H1 (cell line): ENCODE measurements at regions not wholly inside any gene's neighbourhood (a gene's known extent, or its start where the extent isn't known, plus 50 kb on each side); places are given as distances from the start of the nearest gene placed in this dataset.
A peak's percentile ranks its signal among the peaks of the same experiment; 100 is the strongest.

Experiments
- CTCF ChIA-PET: fragments of 300-600 bp; sonication (Branson Sonifier 250); formaldehyde crosslinking; loops from one replicate; lab custom pipeline; 2021; ENCODE audit not compliant: partially characterized antibody; lab: Charles Lee
- POLR2A ChIA-PET: fragments of 300-600 bp; sonication (Branson Sonifier 250); formaldehyde crosslinking; loops from one replicate; lab custom pipeline; 2021; ENCODE audit warnings: inconsistent platforms; ENCODE audit not compliant: partially characterized antibody; lab: Charles Lee
- DNase-seq, 2 experiments: peaks; one replicate each; pipeline versions ENCODE4 v3.0.0 to v3.0.0-alpha.2; 2010 to 2022; ENCODE audit warnings: low spot score in 2 of 2, low read depth in 1 of 2, mixed read lengths in 1 of 2
- FAIRE-seq: peaks from 2 replicates; lab custom pipeline; 2011; peaks lifted over from hg19 to GRCh38; lab: Jason Lieb, UNC
- H2AFZ ChIP-seq: 2 replicates; pipeline ENCODE4 v1.8.1; 2012; ENCODE audit warnings: low read length, inconsistent platforms
- H2AK5ac ChIP-seq: 2 replicates; pipeline ENCODE4 v1.6.1; 2013; ENCODE audit warnings: low read depth, low read length
- H2BK120ac ChIP-seq: replicated peaks from 2 replicates; pipeline ENCODE3; 2013; ENCODE audit warnings: low read depth, low read length, inconsistent platforms
- H2BK12ac ChIP-seq: 2 replicates; pipeline ENCODE4 v1.6.1; 2013; ENCODE audit warnings: low read depth, low read length
- H2BK15ac ChIP-seq: 2 replicates; pipeline ENCODE4 v1.6.1; 2013; ENCODE audit warnings: low read length
- H2BK20ac ChIP-seq: 2 replicates; pipeline ENCODE4 v1.6.1; 2013; ENCODE audit warnings: low read length
- H2BK5ac ChIP-seq: 2 replicates; pipeline ENCODE4 v1.6.1; 2013; ENCODE audit warnings: low read depth, low read length
- H3K14ac ChIP-seq: 2 replicates; pipeline ENCODE4 v1.6.1; 2013; ENCODE audit warnings: inconsistent platforms; ENCODE audit not compliant: insufficient read length
- H3K18ac ChIP-seq: 2 replicates; pipeline ENCODE4 v1.6.1; 2013; ENCODE audit warnings: low read length; ENCODE audit errors: extremely low read depth
- H3K23ac ChIP-seq: 2 replicates; pipeline ENCODE4 v1.6.1; 2013; ENCODE audit warnings: inconsistent platforms; ENCODE audit not compliant: insufficient read length
- H3K23me2 ChIP-seq: 2 replicates; pipeline ENCODE4 v1.6.1; 2013; ENCODE audit warnings: low read depth, low read length
- H3K27ac ChIP-seq: 2 replicates; pipeline ENCODE4 v1.6.1; 2011; ENCODE audit warnings: low read depth, low read length, inconsistent platforms
- H3K27me3 ChIP-seq, 4 experiments: replicated peaks in 1 of 4; 1 replicate in 1 of 4; 2 replicates in 3 of 4; pipeline versions ENCODE4 v1.6.1 to v1.8.1; 2011 to 2013; ENCODE audit warnings: low read length in 3 of 4, mild to moderate bottlenecking in 3 of 4, inconsistent platforms in 2 of 4, mixed read lengths in 2 of 4, moderate library complexity in 1 of 4; ENCODE audit not compliant: control insufficient read depth in 3 of 4, insufficient read depth in 3 of 4; ENCODE audit errors: extremely low read depth in 1 of 4
- H3K36me3 ChIP-seq, 4 experiments: 2 replicates each; pipeline versions ENCODE4 v1.6.1 to v1.8.1; 2011 to 2013; ENCODE audit warnings: mild to moderate bottlenecking in 4 of 4, low read length in 3 of 4, moderate library complexity in 2 of 4, control low read depth in 1 of 4, inconsistent platforms in 1 of 4; ENCODE audit not compliant: insufficient read depth in 4 of 4, control insufficient read depth in 2 of 4
- H3K4ac ChIP-seq: replicated peaks from 2 replicates; pipeline ENCODE3; 2013; ENCODE audit warnings: low read length, low read depth, mixed read lengths, inconsistent platforms; ENCODE audit not compliant: insufficient read length
- H3K4me1 ChIP-seq, 4 experiments: replicated peaks in 1 of 4; 1 replicate in 1 of 4; 2 replicates in 3 of 4; pipeline versions ENCODE4 v1.6.1 to v1.8.1; 2011 to 2013; ENCODE audit warnings: low read length in 3 of 4, inconsistent platforms in 2 of 4, mixed read lengths in 1 of 4; ENCODE audit not compliant: insufficient read depth in 4 of 4, control insufficient read depth in 3 of 4
- H3K4me2 ChIP-seq, 2 experiments: 2 replicates each; pipeline versions ENCODE4 v1.6.1 to v1.8.1; 2011 to 2013; ENCODE audit warnings: low read depth in 2 of 2, low read length in 2 of 2, control low read depth in 1 of 2, inconsistent platforms in 1 of 2, mild to moderate bottlenecking in 1 of 2; ENCODE audit not compliant: insufficient read depth in 1 of 2
- H3K4me3 ChIP-seq, 4 experiments: fragments of 200-600, 300-600 bp in 1 of 4; sonication (generic), shearing (Covaris generic), sonication (Bioruptor Twin) in 1 of 4; 2 replicates each; pipeline versions ENCODE4 v1.5.1 to v1.8.1; 2011 to 2016; ENCODE audit warnings: low read length in 4 of 4, low read depth in 3 of 4, control low read depth in 2 of 4, inconsistent platforms in 2 of 4, mild to moderate bottlenecking in 2 of 4, mixed read lengths in 1 of 4, moderate library complexity in 1 of 4; ENCODE audit not compliant: insufficient read depth in 2 of 4; ENCODE audit errors: extremely low read depth in 1 of 4
- H3K56ac ChIP-seq: replicated peaks from 2 replicates; pipeline ENCODE3; 2013; ENCODE audit warnings: low read depth, mild to moderate bottlenecking, mixed read lengths, low read length, inconsistent platforms; ENCODE audit not compliant: insufficient read length
- H3K79me1 ChIP-seq: 2 replicates; pipeline ENCODE4 v1.6.1; 2013; ENCODE audit warnings: low read depth, low read length, control low read depth
- H3K79me2 ChIP-seq, 2 experiments: 2 replicates each; pipeline versions ENCODE4 v1.6.1 to v1.8.1; 2012 to 2013; ENCODE audit warnings: low read length in 2 of 2, mild to moderate bottlenecking in 2 of 2, inconsistent platforms in 1 of 2; ENCODE audit not compliant: insufficient read depth in 2 of 2, control insufficient read depth in 1 of 2
- H3K9ac ChIP-seq, 4 experiments: replicated peaks in 1 of 4; 1 replicate in 1 of 4; 2 replicates in 3 of 4; pipeline versions ENCODE4 v1.6.1 to v1.8.1; 2011 to 2013; ENCODE audit warnings: low read depth in 3 of 4, low read length in 3 of 4, control low read depth in 2 of 4, mild to moderate bottlenecking in 2 of 4, moderate library complexity in 2 of 4, inconsistent platforms in 1 of 4; ENCODE audit errors: extremely low read depth in 1 of 4
- H3K9me3 ChIP-seq, 2 experiments: 2 replicates each; pipeline versions ENCODE4 v1.6.1 to v1.8.1; 2012 to 2013; ENCODE audit warnings: mild to moderate bottlenecking in 2 of 2, moderate library complexity in 2 of 2, control low read depth in 1 of 2, inconsistent platforms in 1 of 2, low read depth in 1 of 2, low read length in 1 of 2, mixed read lengths in 1 of 2; ENCODE audit not compliant: insufficient read depth in 2 of 2
- H4K20me1 ChIP-seq, 2 experiments: replicated peaks in 1 of 2; 2 replicates each; pipeline versions ENCODE3 to v1.8.1; 2011 to 2013; ENCODE audit warnings: inconsistent platforms in 2 of 2, low read length in 2 of 2, mild to moderate bottlenecking in 1 of 2; ENCODE audit not compliant: insufficient read depth in 2 of 2, control insufficient read depth in 1 of 2
- H4K5ac ChIP-seq: 2 replicates; pipeline ENCODE4 v1.6.1; 2013; ENCODE audit warnings: low read length, low read depth, mixed read lengths, inconsistent platforms; ENCODE audit not compliant: insufficient read length
- H4K8ac ChIP-seq: 2 replicates; pipeline ENCODE4 v1.8.0; 2013; ENCODE audit warnings: mild to moderate bottlenecking, moderate library complexity, low read length, inconsistent platforms; ENCODE audit not compliant: insufficient read depth; ENCODE audit errors: extremely low read depth
- H4K91ac ChIP-seq: replicated peaks from 2 replicates; pipeline ENCODE3; 2013; ENCODE audit warnings: low read length, mixed read lengths, inconsistent platforms; ENCODE audit not compliant: insufficient read length
- CBX8 ChIP-seq: fragments of 300-800, 300-1000 bp; sonication (generic); IDR thresholded peaks from 2 replicates; pipeline ENCODE4 v1.7.1; 2016; ENCODE audit warnings: low read depth, low read length, borderline replicate concordance
- EGR1 ChIP-seq: IDR thresholded peaks from 2 replicates; pipeline ENCODE4 v1.6.1; 2011; ENCODE audit warnings: low read depth, low read length, borderline replicate concordance
- FOSL1 ChIP-seq: IDR thresholded peaks from 2 replicates; pipeline ENCODE4 v1.6.1; 2011; ENCODE audit warnings: mild to moderate bottlenecking, low read depth, low read length, moderate library complexity; ENCODE audit not compliant: insufficient read depth
- HDAC2 ChIP-seq, 2 experiments: fragments of 300-600 bp in 1 of 2; sonication (generic) in 1 of 2; IDR thresholded peaks; 2 replicates each; pipeline ENCODE4 v1.6.1; 2011 to 2012; ENCODE audit warnings: low read depth in 2 of 2, low read length in 2 of 2, mild to moderate bottlenecking in 2 of 2, moderate library complexity in 2 of 2, borderline replicate concordance in 1 of 2, inconsistent platforms in 1 of 2
- KDM4A ChIP-seq: IDR thresholded peaks from one replicate; pipeline ENCODE4 v1.7.1; 2012; ENCODE audit warnings: low read depth, mild to moderate bottlenecking, moderate library complexity, low read length, inconsistent platforms; ENCODE audit not compliant: severe bottlenecking
- RAD21 ChIP-seq, 2 experiments: IDR thresholded peaks in 1 of 2; conservative IDR thresholded peaks in 1 of 2; 2 replicates each; pipeline ENCODE4 v1.6.1; 2011; ENCODE audit warnings: low read depth in 2 of 2, low read length in 2 of 2, improper control_type of control experiment in 1 of 2, inconsistent platforms in 1 of 2, mild to moderate bottlenecking in 1 of 2, moderate library complexity in 1 of 2
- SAP30 ChIP-seq: fragments of 300-600 bp; sonication (generic); IDR thresholded peaks from 2 replicates; pipeline ENCODE4 v1.7.1; 2012; ENCODE audit warnings: low read length, moderate library complexity, mild to moderate bottlenecking, inconsistent platforms; ENCODE audit not compliant: insufficient read depth, insufficient replicate concordance
- SIN3A ChIP-seq, 2 experiments: IDR thresholded peaks in 1 of 2; conservative IDR thresholded peaks in 1 of 2; 2 replicates each; pipeline ENCODE4 v1.6.1; 2011 to 2012; ENCODE audit warnings: low read length in 2 of 2, improper control_type of control experiment in 1 of 2, low read depth in 1 of 2, mild to moderate bottlenecking in 1 of 2
- SUZ12 ChIP-seq: fragments of 200-600 bp; sonication (generic); IDR thresholded peaks from 2 replicates; pipeline ENCODE4 v1.6.1; 2012; ENCODE audit warnings: mild to moderate bottlenecking, inconsistent platforms, low read length, moderate library complexity, mixed read lengths
- TAF1 ChIP-seq: IDR thresholded peaks from 2 replicates; pipeline ENCODE4 v1.6.1; 2011; ENCODE audit warnings: mild to moderate bottlenecking, low read depth, low read length
- TBP ChIP-seq: IDR thresholded peaks from 2 replicates; pipeline ENCODE4 v1.6.1; 2011; ENCODE audit warnings: low read depth, low read length, improper control_type of control experiment
- WGBS, 2 experiments: shearing (Covaris generic) in 1 of 2; methylation state at CpG; one replicate each; pipeline versions ENCODE4 v1.1.6 to v1.1.7; 2013 to 2015; ENCODE audit warnings: low lambda C conversion rate in 2 of 2, mixed read lengths in 2 of 2, inconsistent platforms in 1 of 2, low coverage in 1 of 2, missing lambda C conversion rate in 1 of 2; ENCODE audit not compliant: insufficient replicate concordance in 2 of 2, insufficient coverage in 1 of 2, insufficient read length in 1 of 2; ENCODE audit errors: extremely low coverage in 1 of 2, missing lambda C conversion rate in 1 of 2; 5-methylcytosine and 5-hydroxymethylcytosine counted together
- TF ChIP-seq, protein P1 (sequence below): IDR thresholded peaks from 2 replicates; pipeline ENCODE4 v1.6.1; 2012; ENCODE audit warnings: inconsistent platforms

DNA sequence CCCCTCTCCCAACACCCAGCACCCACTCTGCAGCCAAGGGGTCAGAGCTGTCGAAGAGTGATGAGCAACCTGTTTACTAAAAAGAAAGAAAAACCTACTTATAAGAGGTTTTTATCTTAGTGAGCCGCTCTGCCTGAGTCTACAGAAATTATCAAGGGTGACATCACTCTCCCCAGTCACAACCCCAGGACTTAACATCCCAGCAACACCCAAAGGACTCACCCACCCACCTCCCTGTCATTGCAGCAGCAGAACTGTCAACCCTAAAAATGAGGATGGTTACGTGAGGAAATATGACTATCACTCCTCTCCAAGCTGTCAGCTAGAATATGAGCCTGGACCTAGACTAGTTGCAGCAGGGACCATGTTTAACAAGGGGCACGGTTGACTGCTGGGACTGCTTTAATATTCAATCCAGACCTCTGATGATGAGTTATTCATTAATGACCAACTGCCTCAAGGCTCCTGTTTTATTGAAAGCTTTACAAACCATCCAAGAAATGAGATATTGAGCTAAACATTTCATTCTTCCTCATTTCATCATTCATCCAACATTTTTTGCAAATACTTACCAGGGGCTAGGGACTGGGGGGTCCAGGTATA, 53.9 kb upstream of the FICD start:
- Histone ChIP-seq H4K8ac (no peak overlapping the region), H2BK20ac (no peak overlapping the region), H2BK12ac (peak overlapping the region; percentile 19; the same call in 1 of the 2 replicates), H3K4me1 (peaks cover 0 to 5% (median 0%) of the 10 kb centered on the region in 4 experiments; a peak in 2 of 7 replicates), H2AK5ac (no peak overlapping the region; the same call in 1 of the 2 replicates), H3K4me2 (no peak overlapping the region), H3K23me2 (peaks cover 2% of the 10 kb centered on the region; the same call in 1 of the 2 replicates), H2BK120ac (peak overlapping the region; percentile 3), H2BK5ac (no peak overlapping the region), H3K36me3 (no peaks in the 10 kb centered on the region), H3K23ac (no peak overlapping the region), H3K14ac (no peak overlapping the region), H2BK15ac (no peak overlapping the region), H3K79me1 (no peaks in the 10 kb centered on the region), H3K79me2 (no peaks in the 10 kb centered on the region), H3K9me3 (no peaks in the 10 kb centered on the region), H2AFZ (no peak overlapping the region), H3K27ac (no peak overlapping the region), H3K4me3 (no peak overlapping the region), H3K56ac (no peak overlapping the region), H3K4ac (no peak overlapping the region), H3K18ac (no peak overlapping the region), H4K91ac (no peak overlapping the region), H4K20me1 (no peaks in the 10 kb centered on the region), H3K9ac (no peak overlapping the region), H3K27me3 (no peaks in the 10 kb centered on the region), H4K5ac (no peak overlapping the region)
- no peak for FAIRE-seq
- ChIA-PET POLR2A (no interaction called here), CTCF (interaction anchor here (0.6 to 1.5 kb wide), 5 partner anchors 11 to 88 kb away, joined by 3 to 4 read pairs (median 3); no protein-coding TSS in a partner anchor)
- DNase-seq, result no peak
- 92% methylated on average over 4 of the region's 4 CpGs; no CpG with 5 or more reads in 1 of the 2 experiments for WGBS, 2 experiments
- TF ChIP-seq EGR1 (no peak), RAD21 (IDR thresholded peaks at IDR 0.05 in 1 of 2, conservative IDR thresholded peaks at IDR 0.05 in 1 of 2; ENCODE audit: low read depth in 2 of 2, low read length in 2 of 2) (no peak), FOSL1 (no peak), TBP (no peak), SIN3A (conservative IDR thresholded peaks at IDR 0.05 in 1 of 2, IDR thresholded peaks at IDR 0.05 in 1 of 2; ENCODE audit: low read depth in 1 of 2, low read length in 2 of 2) (no peak), CBX8 (no peak), SAP30 (no peak), HDAC2 (IDR thresholded peaks at IDR 0.05; ENCODE audit: borderline replicate concordance in 1 of 2, low read depth in 2 of 2, low read length in 2 of 2) (no peak), TAF1 (no peak), KDM4A (no peak), SUZ12 (no peak)
- TF ChIP-seq, protein P1, sequence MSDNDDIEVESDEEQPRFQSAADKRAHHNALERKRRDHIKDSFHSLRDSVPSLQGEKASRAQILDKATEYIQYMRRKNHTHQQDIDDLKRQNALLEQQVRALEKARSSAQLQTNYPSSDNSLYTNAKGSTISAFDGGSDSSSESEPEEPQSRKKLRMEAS, result no peak
